Spleen (tissue), 7 donors: ENCODE measurements at regions not wholly inside any gene's neighbourhood (a gene's known extent, or its start where the extent isn't known, plus 50 kb on each side); places are given as distances from the start of the nearest gene placed in this dataset.

ENCODE experiments used
- CTCF ChIP-seq, 11 experiments: fragments of 200-600 bp in 7 of 11; fragments of 450-650 bp in 4 of 11; sonication (generic) in 4 of 11; IDR thresholded peaks in 8 of 11; conservative IDR thresholded peaks in 3 of 11; 1 replicate in 7 of 11; 2 replicates in 4 of 11; pipeline versions ENCODE4 v1.4.0 to v1.8.0; 2016 to 2021; ENCODE audit warnings: antibody characterized with exemption in 11 of 11, inconsistent platforms in 4 of 11, mild to moderate bottlenecking in 1 of 11
- POLR2A ChIP-seq, 3 donors: fragments of 450-650 bp; IDR thresholded peaks; one replicate each; pipeline ENCODE4 v1.5.1; 2017; ENCODE audit warnings: antibody characterized with exemption in 3 of 3, mild to moderate bottlenecking in 1 of 3
- POLR2AphosphoS5 ChIP-seq, 3 donors: sonication (generic); formaldehyde crosslinking; IDR thresholded peaks; one replicate each; pipeline ENCODE4 v1.5.1; 2017; ENCODE audit warnings: antibody characterized with exemption in 3 of 3
- donor health status: DM: no; HTN: no; CAD: no; lungs with moderate emphysema.
- donor health status: DM: no; HTN: no; CAD: no.
- donor health status: DM: no; HTN: no; CAD: no.

GRCh38 chr11:31939004-31939403 is 127.9 kb upstream of the PAX6 start:
- TF ChIP-seq POLR2A (IDR thresholded peaks at IDR 0.05) (no peak), CTCF (IDR thresholded peaks at IDR 0.05 in 8 of 11, conservative IDR thresholded peaks at IDR 0.05 in 3 of 11) (no peak), POLR2AphosphoS5 (IDR thresholded peaks at IDR 0.05) (no peak)
